Liver (tissue), 3 donors: ENCODE measurements at regions not wholly inside any gene's neighbourhood (a gene's known extent, or its start where the extent isn't known, plus 50 kb on each side); places are given as distances from the start of the nearest gene placed in this dataset.

Source experiments
- CTCF ChIP-seq: fragments of 150-350 bp; IDR thresholded peaks from 2 replicates; pipeline ENCODE4 v1.5.1; 2017; ENCODE audit warnings: improper control_type of control experiment, low read depth, low read length; ENCODE audit not compliant: missing input control
- GABPA ChIP-seq, 2 donors: IDR thresholded peaks in 1 of 2; conservative IDR thresholded peaks in 1 of 2; 2 replicates each; pipeline ENCODE4 v1.6.1; 2016; ENCODE audit warnings: antibody characterized with exemption in 2 of 2, mild to moderate bottlenecking in 1 of 2, moderate library complexity in 1 of 2
- MAX ChIP-seq: IDR thresholded peaks from 2 replicates; pipeline ENCODE4 v1.6.1; 2016; ENCODE audit warnings: antibody characterized with exemption
- TAF1 ChIP-seq: conservative IDR thresholded peaks from 2 replicates; pipeline ENCODE4 v1.6.1; 2016; ENCODE audit warnings: antibody characterized with exemption, mild to moderate bottlenecking
- donor health status: healthy.
- donor health status: healthy.

DNA sequence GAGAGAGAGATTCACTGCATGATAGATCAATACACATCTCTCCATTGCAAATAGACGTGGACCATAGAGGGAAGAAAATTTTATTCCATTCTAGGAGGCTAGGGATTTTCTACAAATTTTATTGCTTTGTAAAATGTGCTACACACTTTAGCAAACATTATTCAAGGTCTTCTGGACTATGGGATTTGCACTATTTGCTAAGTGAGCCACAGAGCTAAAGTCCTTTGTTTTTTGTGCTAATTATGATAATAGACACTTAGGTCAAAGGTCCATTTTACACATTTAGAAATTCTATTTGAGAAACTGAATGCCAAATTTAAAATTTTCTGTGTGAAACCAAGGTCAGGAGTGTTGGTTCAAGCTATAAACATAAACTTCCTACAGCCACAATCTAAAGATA, 672.3 kb downstream of the LRRC70 start:
- TF ChIP-seq CTCF (no peak), GABPA (IDR thresholded peaks at IDR 0.05 in 1 of 2, conservative IDR thresholded peaks at IDR 0.05 in 1 of 2) (no peak), TAF1 (no peak), MAX (no peak)
